ENCODE measurements at regions not wholly inside any gene's neighbourhood (a gene's known extent, or its start where the extent isn't known, plus 50 kb on each side); places are given as distances from the start of the nearest gene placed in this dataset.
"Not testable (repeated sequence)": the region's sequence is repeated elsewhere in the genome, so short reads cannot be mapped to it uniquely, and the experiment has no call there.

- no peak overlapping the region for H3K4me3 Mint-ChIP-seq
- H3K36me3 Mint-ChIP-seq (ENCODE audit: low read depth): no peaks in the 10 kb centered on the region
- H3K27ac Mint-ChIP-seq: no peak overlapping the region
- DNase-seq: no peak
- ATAC-seq: no peak
- peaks cover 4% of the 10 kb centered on the region for H3K4me1 Mint-ChIP-seq
- no peaks in the 10 kb centered on the region for H3K9me3 Mint-ChIP-seq
- H3K27me3 Mint-ChIP-seq: peaks cover 21% of the 10 kb centered on the region
Measured at GRCh38 chr5:87785554-87786335, 373.0 kb upstream of the CCNH start.

- H3K36me3 Mint-ChIP-seq (ENCODE audit: low read depth): no peaks in the 10 kb centered on the region
- ATAC-seq (no peak), DNase-seq (no peak)
- peaks cover 4% of the 10 kb centered on the region for H3K4me1 Mint-ChIP-seq
- peaks cover 21% of the 10 kb centered on the region for H3K27me3 Mint-ChIP-seq
- H3K9me3 Mint-ChIP-seq: no peaks in the 10 kb centered on the region
- no peak overlapping the region for H3K27ac Mint-ChIP-seq
- no peak overlapping the region for H3K4me3 Mint-ChIP-seq
Measured at GRCh38 chr5:87784879-87785495, 372.3 kb upstream of the CCNH start.

- no peak overlapping the region for H3K4me3 Mint-ChIP-seq
- no peak overlapping the region for H3K27ac Mint-ChIP-seq
- no peaks in the 10 kb centered on the region for H3K9me3 Mint-ChIP-seq
- ATAC-seq: no peak
- DNase-seq: no peak
- H3K27me3 Mint-ChIP-seq: peaks cover 21% of the 10 kb centered on the region
- no peaks in the 10 kb centered on the region for H3K36me3 Mint-ChIP-seq (ENCODE audit: low read depth)
- peaks cover 4% of the 10 kb centered on the region for H3K4me1 Mint-ChIP-seq
Measured at GRCh38 chr5:87784311-87784710, 371.6 kb upstream of the CCNH start.

GRCh38 chr5:87782916-87783315, 370.2 kb upstream of the CCNH start:
- ATAC-seq: no peak
- Mint-ChIP-seq H3K4me3 (no peak overlapping the region), H3K9me3 (no peaks in the 10 kb centered on the region), H3K27ac (no peak overlapping the region), H3K36me3 (ENCODE audit: low read depth) (no peaks in the 10 kb centered on the region), H3K27me3 (peaks cover 21% of the 10 kb centered on the region), H3K4me1 (peaks cover 4% of the 10 kb centered on the region)
- DNase-seq: no peak

GRCh38 chr5:87781976-87782375, 369.2 kb upstream of the CCNH start:
- Mint-ChIP-seq H3K27ac (no peak overlapping the region), H3K4me1 (peaks cover 4% of the 10 kb centered on the region), H3K9me3 (no peaks in the 10 kb centered on the region), H3K27me3 (peaks cover 20% of the 10 kb centered on the region), H3K4me3 (no peak overlapping the region), H3K36me3 (ENCODE audit: low read depth) (no peaks in the 10 kb centered on the region)
- no peak for ATAC-seq
- no peak for DNase-seq

GRCh38 chr5:87780831-87781760, 368.4 kb upstream of the CCNH start:
- DNase-seq (peak; percentile 72), ATAC-seq (peak; percentile 98)
- no peak overlapping the region for H3K4me3 Mint-ChIP-seq
- no peak overlapping the region for H3K27ac Mint-ChIP-seq
- peaks cover 20% of the 10 kb centered on the region for H3K27me3 Mint-ChIP-seq
- no peaks in the 10 kb centered on the region for H3K9me3 Mint-ChIP-seq
- H3K36me3 Mint-ChIP-seq (ENCODE audit: low read depth): no peaks in the 10 kb centered on the region
- H3K4me1 Mint-ChIP-seq: peaks cover 4% of the 10 kb centered on the region

- Mint-ChIP-seq H3K9me3 (no peaks in the 10 kb centered on the region), H3K4me1 (peaks cover 4% of the 10 kb centered on the region), H3K27me3 (peaks cover 18% of the 10 kb centered on the region), H3K36me3 (ENCODE audit: low read depth) (no peaks in the 10 kb centered on the region), H3K4me3 (no peak overlapping the region), H3K27ac (no peak overlapping the region)
- ATAC-seq (no peak), DNase-seq (no peak)
Measured at GRCh38 chr5:87778876-87779275, 366.1 kb upstream of the CCNH start.

GRCh38 chr5:87777877-87778276, 365.1 kb upstream of the CCNH start:
- Mint-ChIP-seq H3K27ac (no peak overlapping the region), H3K9me3 (no peaks in the 10 kb centered on the region), H3K27me3 (peaks cover 20% of the 10 kb centered on the region), H3K4me3 (no peak overlapping the region), H3K36me3 (ENCODE audit: low read depth) (no peaks in the 10 kb centered on the region), H3K4me1 (peaks cover 4% of the 10 kb centered on the region)
- ATAC-seq: no peak
- no peak for DNase-seq

GRCh38 chr5:87776785-87777184, 364.1 kb upstream of the CCNH start:
- no peaks in the 10 kb centered on the region for H3K36me3 Mint-ChIP-seq (ENCODE audit: low read depth)
- H3K9me3 Mint-ChIP-seq: no peaks in the 10 kb centered on the region
- no peak overlapping the region for H3K27ac Mint-ChIP-seq
- peaks cover 16% of the 10 kb centered on the region for H3K27me3 Mint-ChIP-seq
- H3K4me3 Mint-ChIP-seq: no peak overlapping the region
- ATAC-seq: no peak
- DNase-seq: no peak
- peaks cover 4% of the 10 kb centered on the region for H3K4me1 Mint-ChIP-seq

- not testable (repeated sequence) for H3K27ac Mint-ChIP-seq; H3K4me1 Mint-ChIP-seq; H3K9me3 Mint-ChIP-seq; ATAC-seq; H3K4me3 Mint-ChIP-seq; DNase-seq; H3K36me3 Mint-ChIP-seq (ENCODE audit: low read depth)
- peaks cover 15% of the 10 kb centered on the region for H3K27me3 Mint-ChIP-seq
Measured at GRCh38 chr5:87776302-87776701, 363.6 kb upstream of the CCNH start.

- ATAC-seq: no peak
- H3K9me3 Mint-ChIP-seq: no peaks in the 10 kb centered on the region
- peaks cover 18% of the 10 kb centered on the region for H3K27me3 Mint-ChIP-seq
- no peaks in the 10 kb centered on the region for H3K4me1 Mint-ChIP-seq
- no peak overlapping the region for H3K4me3 Mint-ChIP-seq
- DNase-seq: no peak
- H3K27ac Mint-ChIP-seq: no peak overlapping the region
- no peaks in the 10 kb centered on the region for H3K36me3 Mint-ChIP-seq (ENCODE audit: low read depth)
Measured at GRCh38 chr5:87775228-87775627, 362.5 kb upstream of the CCNH start.

- DNase-seq: no peak
- Mint-ChIP-seq H3K4me3 (no peak overlapping the region), H3K27me3 (peaks cover 22% of the 10 kb centered on the region)
Measured at GRCh38 chr5:87774804-87775203, 362.1 kb upstream of the CCNH start.

GRCh38 chr5:87770601-87771121, 357.9 kb upstream of the CCNH start:
- H3K27me3 Mint-ChIP-seq: peaks cover 32% of the 10 kb centered on the region
- no peak overlapping the region for H3K27ac Mint-ChIP-seq
- ATAC-seq (no peak), DNase-seq (no peak)
- no peak overlapping the region for H3K4me3 Mint-ChIP-seq
- no peaks in the 10 kb centered on the region for H3K36me3 Mint-ChIP-seq (ENCODE audit: low read depth)
- H3K4me1 Mint-ChIP-seq: no peaks in the 10 kb centered on the region
- H3K9me3 Mint-ChIP-seq: no peaks in the 10 kb centered on the region

More at GRCh38 chr5:87774804-87775203, 362.1 kb upstream of the CCNH start:
- H3K4me1 Mint-ChIP-seq: no peaks in the 10 kb centered on the region
- no peak for ATAC-seq
- H3K27ac Mint-ChIP-seq: no peak overlapping the region
- H3K9me3 Mint-ChIP-seq: no peaks in the 10 kb centered on the region
- no peaks in the 10 kb centered on the region for H3K36me3 Mint-ChIP-seq (ENCODE audit: low read depth)

- Mint-ChIP-seq H3K36me3 (ENCODE audit: low read depth) (no peaks in the 10 kb centered on the region), H3K27me3 (peaks cover 32% of the 10 kb centered on the region), H3K27ac (no peak overlapping the region), H3K4me3 (no peak overlapping the region), H3K9me3 (no peaks in the 10 kb centered on the region), H3K4me1 (no peaks in the 10 kb centered on the region)
- DNase-seq (no peak), ATAC-seq (no peak)
Measured at GRCh38 chr5:87770016-87770570, 357.4 kb upstream of the CCNH start.
